Liver (tissue), 8 donors: ENCODE measurements at regions not wholly inside any gene's neighbourhood (a gene's known extent, or its start where the extent isn't known, plus 50 kb on each side); places are given as distances from the start of the nearest gene placed in this dataset.

Source experiments
- DNase-seq: peaks from one replicate; pipeline ENCODE4 v3.0.0-alpha.2; 2017; ENCODE audit warnings: low spot score
- H3K27ac ChIP-seq, 2 donors: one replicate each; pipeline ENCODE4 v1.7.0; 2013; ENCODE audit warnings: inconsistent platforms in 2 of 2, low read length in 2 of 2, control low read depth in 1 of 2, low read depth in 1 of 2, mild to moderate bottlenecking in 1 of 2
- H3K27me3 ChIP-seq, 4 donors: one replicate each; pipeline versions ENCODE4 v1.6.1 to v1.7.0; 2013; ENCODE audit warnings: low read length in 3 of 4, inconsistent platforms in 1 of 4, mild to moderate bottlenecking in 1 of 4, moderate library complexity in 1 of 4; ENCODE audit not compliant: control insufficient read depth in 4 of 4, insufficient read depth in 4 of 4
- H3K36me3 ChIP-seq, 4 donors: one replicate each; pipeline versions ENCODE4 v1.6.1 to v1.7.0; 2013; ENCODE audit warnings: low read length in 3 of 4, mild to moderate bottlenecking in 3 of 4, low read depth in 1 of 4, moderate library complexity in 1 of 4; ENCODE audit not compliant: control insufficient read depth in 4 of 4, insufficient read depth in 3 of 4
- H3K4me1 ChIP-seq, 4 donors: one replicate each; pipeline versions ENCODE4 v1.6.1 to v1.7.0; 2013; ENCODE audit warnings: low read length in 3 of 4, mild to moderate bottlenecking in 3 of 4, moderate library complexity in 1 of 4; ENCODE audit not compliant: control insufficient read depth in 4 of 4, insufficient read depth in 4 of 4
- H3K4me3 ChIP-seq, 3 donors: one replicate each; pipeline versions ENCODE4 v1.6.1 to v1.7.0; 2013; ENCODE audit warnings: low read length in 3 of 3, control low read depth in 1 of 3, low read depth in 1 of 3, mild to moderate bottlenecking in 1 of 3
- H3K9ac ChIP-seq, 2 donors: one replicate each; pipeline ENCODE4 v1.7.0; 2013; ENCODE audit warnings: low read length in 2 of 2, mild to moderate bottlenecking in 2 of 2, moderate library complexity in 2 of 2, control low read depth in 1 of 2, low read depth in 1 of 2
- H3K9me3 ChIP-seq, 4 donors: one replicate each; pipeline versions ENCODE4 v1.6.1 to v1.7.0; 2013; ENCODE audit warnings: low read length in 3 of 4; ENCODE audit not compliant: control insufficient read depth in 4 of 4
- EGR1 ChIP-seq, 2 donors: IDR thresholded peaks; 2 replicates each; pipeline ENCODE4 v1.6.1; 2016 to 2018; ENCODE audit warnings: antibody characterized with exemption in 2 of 2, low read depth in 2 of 2
- FOXA2 ChIP-seq: IDR thresholded peaks from 2 replicates; pipeline ENCODE4 v1.6.1; 2016; ENCODE audit warnings: antibody characterized with exemption
- GABPA ChIP-seq, 2 donors: IDR thresholded peaks in 1 of 2; conservative IDR thresholded peaks in 1 of 2; 2 replicates each; pipeline ENCODE4 v1.6.1; 2016; ENCODE audit warnings: antibody characterized with exemption in 2 of 2, mild to moderate bottlenecking in 1 of 2, moderate library complexity in 1 of 2
- HNF4G ChIP-seq: IDR thresholded peaks from 2 replicates; pipeline ENCODE4 v1.6.1; 2016; ENCODE audit warnings: antibody characterized with exemption
- JUND ChIP-seq, 2 donors: IDR thresholded peaks; 2 replicates each; pipeline ENCODE4 v1.6.1; 2016; ENCODE audit warnings: antibody characterized with exemption in 2 of 2
- NR2F2 ChIP-seq: IDR thresholded peaks from 2 replicates; pipeline ENCODE4 v1.6.1; 2016; ENCODE audit warnings: antibody characterized with exemption
- RXRA ChIP-seq, 2 donors: IDR thresholded peaks; 2 replicates each; pipeline ENCODE4 v1.6.1; 2017 to 2018; ENCODE audit warnings: antibody characterized with exemption in 2 of 2, mild to moderate bottlenecking in 1 of 2
- SP1 ChIP-seq: IDR thresholded peaks from 2 replicates; pipeline ENCODE4 v1.6.1; 2018; ENCODE audit warnings: antibody characterized with exemption, mild to moderate bottlenecking
- TAF1 ChIP-seq: conservative IDR thresholded peaks from 2 replicates; pipeline ENCODE4 v1.6.1; 2016; ENCODE audit warnings: antibody characterized with exemption, mild to moderate bottlenecking
- WGBS: extraction: QIAGEN DNeasy Blood & Tissue Kit; methylation state at CpG from one replicate; pipeline ENCODE4 v1.1.7; 2013; 5-methylcytosine and 5-hydroxymethylcytosine counted together
- TF ChIP-seq, protein P1 (sequence below): IDR thresholded peaks from 2 replicates; pipeline ENCODE4 v1.6.1; 2016; ENCODE audit warnings: antibody characterized with exemption
- TF ChIP-seq, protein P2 (sequence below): IDR thresholded peaks from 2 replicates; pipeline ENCODE4 v1.6.1; 2016; ENCODE audit warnings: antibody characterized with exemption
- TF ChIP-seq, protein P3 (sequence below): fragments of 150-350 bp; IDR thresholded peaks from 2 replicates; pipeline ENCODE4 v1.5.1; 2017; ENCODE audit warnings: improper control_type of control experiment, low read depth, low read length; ENCODE audit not compliant: missing input control
- TF ChIP-seq, protein P4 (sequence below): IDR thresholded peaks from 2 replicates; pipeline ENCODE4 v1.6.1; 2016; ENCODE audit warnings: antibody characterized with exemption, mild to moderate bottlenecking
- donor health status: healthy.
- donor health status: healthy.
- donor health status: healthy.
- donor health status: healthy.
- donor health status: healthy.

DNA sequence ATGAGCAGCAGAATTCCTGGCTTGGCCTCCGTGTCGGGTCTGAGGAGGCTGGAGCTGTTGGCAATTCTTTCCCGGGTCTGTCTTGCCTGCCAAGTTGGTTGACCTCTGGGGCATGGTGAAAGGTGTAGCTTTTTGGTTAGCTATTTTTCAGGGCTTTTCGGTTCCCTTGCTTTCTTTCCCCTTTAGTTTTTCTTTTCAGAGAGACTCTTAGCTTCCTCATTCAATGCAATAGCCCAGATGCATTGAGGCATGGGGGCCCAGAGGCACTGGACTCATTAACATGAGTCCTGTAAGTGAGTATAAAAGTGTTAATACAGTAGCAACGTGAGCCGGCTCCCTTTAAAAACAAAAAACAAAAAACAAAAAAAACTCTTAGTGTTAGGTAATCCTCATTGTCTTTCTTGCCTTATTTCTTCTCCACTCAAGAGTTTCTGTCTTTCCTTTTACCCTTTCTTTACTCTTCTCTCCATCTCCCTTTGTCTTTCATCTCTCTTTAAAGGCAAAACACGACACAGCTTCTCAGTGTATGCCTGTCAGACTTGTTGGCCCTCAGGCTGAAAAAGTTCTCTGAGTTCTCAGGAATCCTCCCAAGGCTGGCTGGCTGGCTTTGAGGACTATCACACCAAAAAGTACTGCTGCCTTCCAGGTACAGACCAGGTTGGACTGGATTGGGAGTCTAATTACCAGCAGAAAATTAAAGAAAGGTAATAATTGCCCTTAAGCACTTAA is 289.9 kb upstream of the TUT7 start (continued):
- TF ChIP-seq, protein P1, sequence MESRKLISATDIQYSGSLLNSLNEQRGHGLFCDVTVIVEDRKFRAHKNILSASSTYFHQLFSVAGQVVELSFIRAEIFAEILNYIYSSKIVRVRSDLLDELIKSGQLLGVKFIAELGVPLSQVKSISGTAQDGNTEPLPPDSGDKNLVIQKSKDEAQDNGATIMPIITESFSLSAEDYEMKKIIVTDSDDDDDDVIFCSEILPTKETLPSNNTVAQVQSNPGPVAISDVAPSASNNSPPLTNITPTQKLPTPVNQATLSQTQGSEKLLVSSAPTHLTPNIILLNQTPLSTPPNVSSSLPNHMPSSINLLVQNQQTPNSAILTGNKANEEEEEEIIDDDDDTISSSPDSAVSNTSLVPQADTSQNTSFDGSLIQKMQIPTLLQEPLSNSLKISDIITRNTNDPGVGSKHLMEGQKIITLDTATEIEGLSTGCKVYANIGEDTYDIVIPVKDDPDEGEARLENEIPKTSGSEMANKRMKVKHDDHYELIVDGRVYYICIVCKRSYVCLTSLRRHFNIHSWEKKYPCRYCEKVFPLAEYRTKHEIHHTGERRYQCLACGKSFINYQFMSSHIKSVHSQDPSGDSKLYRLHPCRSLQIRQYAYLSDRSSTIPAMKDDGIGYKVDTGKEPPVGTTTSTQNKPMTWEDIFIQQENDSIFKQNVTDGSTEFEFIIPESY, result no peak
- TF ChIP-seq EGR1 (IDR thresholded peaks at IDR 0.05; ENCODE audit: low read depth in 2 of 2) (no peak), FOXA2 (no peak), RXRA (IDR thresholded peaks at IDR 0.05) (no peak)

DNA sequence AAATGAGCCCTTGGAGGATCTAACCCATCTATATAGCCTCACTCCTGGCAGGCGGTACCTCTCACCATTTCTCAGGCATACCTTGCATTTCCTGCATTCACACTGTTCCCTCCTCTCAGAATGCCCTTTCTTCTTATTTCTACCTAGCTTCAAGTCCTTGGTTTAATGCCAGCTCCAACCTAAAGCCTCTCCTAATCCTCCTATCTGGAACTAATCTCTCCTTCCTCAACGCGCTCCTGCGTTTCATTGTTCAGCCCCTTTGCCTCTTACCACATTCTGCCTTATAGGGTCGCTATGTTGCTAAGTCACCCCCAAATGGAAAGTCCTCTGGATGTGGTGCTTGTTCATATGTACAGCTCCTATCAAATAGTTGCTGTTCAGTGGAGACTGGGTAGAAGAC is 288.5 kb upstream of the TUT7 start:
- no peak for TF ChIP-seq RXRA (IDR thresholded peaks at IDR 0.05)
- TF ChIP-seq GABPA (IDR thresholded peaks at IDR 0.05 in 1 of 2, conservative IDR thresholded peaks at IDR 0.05 in 1 of 2), result no peak
- TF ChIP-seq EGR1 (IDR thresholded peaks at IDR 0.05; ENCODE audit: low read depth in 2 of 2), result no peak
- no peak for TF ChIP-seq NR2F2
- 88% methylated on average over 5 of the region's 5 CpGs for WGBS

DNA sequence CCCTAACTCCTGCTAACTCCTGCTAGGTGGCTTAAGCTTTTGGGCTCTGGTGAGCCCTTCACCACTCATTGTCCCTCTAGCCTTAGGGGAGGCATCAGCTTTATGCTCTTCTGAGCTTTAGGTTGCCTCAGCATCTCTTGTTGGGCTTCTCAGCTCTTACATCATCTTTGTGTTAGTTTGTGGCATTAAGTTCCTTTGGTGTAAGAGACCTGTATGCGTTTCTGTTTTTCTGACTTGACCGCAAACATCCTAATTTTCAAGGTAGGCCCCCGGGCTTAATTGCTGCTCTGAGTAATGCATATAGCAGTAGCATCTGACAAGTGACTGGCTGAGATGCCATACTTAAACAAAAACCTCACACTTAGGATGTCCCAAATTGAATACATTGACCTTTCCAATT is 287.8 kb upstream of the TUT7 start:
- Histone ChIP-seq H3K36me3 (no peaks in the 10 kb centered on the region), H3K9me3 (no peaks in the 10 kb centered on the region), H3K9ac (no peak overlapping the region), H3K27me3 (no peaks in the 10 kb centered on the region), H3K4me1 (no peaks in the 10 kb centered on the region), H3K4me3 (no peak overlapping the region), H3K27ac (no peak overlapping the region)
- no peak for DNase-seq
- 89% methylated on average over 3 of the region's 3 CpGs for WGBS
- TF ChIP-seq SP1 (no peak), NR2F2 (no peak), GABPA (IDR thresholded peaks at IDR 0.05 in 1 of 2, conservative IDR thresholded peaks at IDR 0.05 in 1 of 2) (no peak), HNF4G (no peak), JUND (IDR thresholded peaks at IDR 0.05) (no peak), TAF1 (no peak)
- TF ChIP-seq, protein P2, sequence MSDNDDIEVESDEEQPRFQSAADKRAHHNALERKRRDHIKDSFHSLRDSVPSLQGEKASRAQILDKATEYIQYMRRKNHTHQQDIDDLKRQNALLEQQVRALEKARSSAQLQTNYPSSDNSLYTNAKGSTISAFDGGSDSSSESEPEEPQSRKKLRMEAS, result no peak
- TF ChIP-seq, protein P1, result no peak
- TF ChIP-seq, protein P3, sequence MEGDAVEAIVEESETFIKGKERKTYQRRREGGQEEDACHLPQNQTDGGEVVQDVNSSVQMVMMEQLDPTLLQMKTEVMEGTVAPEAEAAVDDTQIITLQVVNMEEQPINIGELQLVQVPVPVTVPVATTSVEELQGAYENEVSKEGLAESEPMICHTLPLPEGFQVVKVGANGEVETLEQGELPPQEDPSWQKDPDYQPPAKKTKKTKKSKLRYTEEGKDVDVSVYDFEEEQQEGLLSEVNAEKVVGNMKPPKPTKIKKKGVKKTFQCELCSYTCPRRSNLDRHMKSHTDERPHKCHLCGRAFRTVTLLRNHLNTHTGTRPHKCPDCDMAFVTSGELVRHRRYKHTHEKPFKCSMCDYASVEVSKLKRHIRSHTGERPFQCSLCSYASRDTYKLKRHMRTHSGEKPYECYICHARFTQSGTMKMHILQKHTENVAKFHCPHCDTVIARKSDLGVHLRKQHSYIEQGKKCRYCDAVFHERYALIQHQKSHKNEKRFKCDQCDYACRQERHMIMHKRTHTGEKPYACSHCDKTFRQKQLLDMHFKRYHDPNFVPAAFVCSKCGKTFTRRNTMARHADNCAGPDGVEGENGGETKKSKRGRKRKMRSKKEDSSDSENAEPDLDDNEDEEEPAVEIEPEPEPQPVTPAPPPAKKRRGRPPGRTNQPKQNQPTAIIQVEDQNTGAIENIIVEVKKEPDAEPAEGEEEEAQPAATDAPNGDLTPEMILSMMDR, result no peak
- TF ChIP-seq, protein P4, sequence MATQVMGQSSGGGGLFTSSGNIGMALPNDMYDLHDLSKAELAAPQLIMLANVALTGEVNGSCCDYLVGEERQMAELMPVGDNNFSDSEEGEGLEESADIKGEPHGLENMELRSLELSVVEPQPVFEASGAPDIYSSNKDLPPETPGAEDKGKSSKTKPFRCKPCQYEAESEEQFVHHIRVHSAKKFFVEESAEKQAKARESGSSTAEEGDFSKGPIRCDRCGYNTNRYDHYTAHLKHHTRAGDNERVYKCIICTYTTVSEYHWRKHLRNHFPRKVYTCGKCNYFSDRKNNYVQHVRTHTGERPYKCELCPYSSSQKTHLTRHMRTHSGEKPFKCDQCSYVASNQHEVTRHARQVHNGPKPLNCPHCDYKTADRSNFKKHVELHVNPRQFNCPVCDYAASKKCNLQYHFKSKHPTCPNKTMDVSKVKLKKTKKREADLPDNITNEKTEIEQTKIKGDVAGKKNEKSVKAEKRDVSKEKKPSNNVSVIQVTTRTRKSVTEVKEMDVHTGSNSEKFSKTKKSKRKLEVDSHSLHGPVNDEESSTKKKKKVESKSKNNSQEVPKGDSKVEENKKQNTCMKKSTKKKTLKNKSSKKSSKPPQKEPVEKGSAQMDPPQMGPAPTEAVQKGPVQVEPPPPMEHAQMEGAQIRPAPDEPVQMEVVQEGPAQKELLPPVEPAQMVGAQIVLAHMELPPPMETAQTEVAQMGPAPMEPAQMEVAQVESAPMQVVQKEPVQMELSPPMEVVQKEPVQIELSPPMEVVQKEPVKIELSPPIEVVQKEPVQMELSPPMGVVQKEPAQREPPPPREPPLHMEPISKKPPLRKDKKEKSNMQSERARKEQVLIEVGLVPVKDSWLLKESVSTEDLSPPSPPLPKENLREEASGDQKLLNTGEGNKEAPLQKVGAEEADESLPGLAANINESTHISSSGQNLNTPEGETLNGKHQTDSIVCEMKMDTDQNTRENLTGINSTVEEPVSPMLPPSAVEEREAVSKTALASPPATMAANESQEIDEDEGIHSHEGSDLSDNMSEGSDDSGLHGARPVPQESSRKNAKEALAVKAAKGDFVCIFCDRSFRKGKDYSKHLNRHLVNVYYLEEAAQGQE, result no peak

More for the DNA sequence above, 288.5 kb upstream of the TUT7 start:
- H3K9ac ChIP-seq, result no peak overlapping the region
- no peaks in the 10 kb centered on the region for H3K27me3 ChIP-seq
- H3K9me3 ChIP-seq, result no peaks in the 10 kb centered on the region
- no peak overlapping the region for H3K27ac ChIP-seq
- H3K36me3 ChIP-seq, result no peaks in the 10 kb centered on the region
- no peaks in the 10 kb centered on the region for H3K4me1 ChIP-seq
- no peak for DNase-seq
- no peak overlapping the region for H3K4me3 ChIP-seq
